Loucy (cell line): ENCODE measurements at regions not wholly inside any gene's neighbourhood (a gene's known extent, or its start where the extent isn't known, plus 50 kb on each side); places are given as distances from the start of the nearest gene placed in this dataset.

ENCODE experiments used
- H2AFZ ChIP-seq: fragments of 200-600 bp; sonication (generic); 2 replicates; pipeline ENCODE4 v1.6.0; 2016; ENCODE audit warnings: antibody characterized with exemption, mild to moderate bottlenecking, low read length, moderate library complexity
- H3F3A ChIP-seq: fragments of 200-600 bp; 2 replicates; pipeline ENCODE4 v1.6.0; 2016; ENCODE audit warnings: antibody characterized with exemption, low read depth, mild to moderate bottlenecking
- H3K27me3 ChIP-seq: fragments of 200-600 bp; sonication (generic); 2 replicates; pipeline ENCODE4 v1.6.1; 2014; ENCODE audit warnings: low read length, mild to moderate bottlenecking; ENCODE audit not compliant: insufficient read depth, poor library complexity, severe bottlenecking
- H3K36me3 ChIP-seq: fragments of 200-600 bp; sonication (generic); 2 replicates; pipeline ENCODE4 v1.6.1; 2016; ENCODE audit warnings: low read length; ENCODE audit not compliant: insufficient read depth
- H3K4me1 ChIP-seq: fragments of 200-600 bp; sonication (generic); 2 replicates; pipeline ENCODE4 v1.5.1; 2014; ENCODE audit warnings: low read length, mild to moderate bottlenecking; ENCODE audit not compliant: insufficient read depth, poor library complexity, severe bottlenecking
- H3K4me2 ChIP-seq: fragments of 200-600 bp; sonication (generic); 2 replicates; pipeline ENCODE4 v1.6.0; 2014; ENCODE audit warnings: antibody characterized with exemption, low read length, low read depth, mild to moderate bottlenecking; ENCODE audit not compliant: poor library complexity, severe bottlenecking
- H3K4me3 ChIP-seq: fragments of 200-600 bp; sonication (generic); 2 replicates; pipeline ENCODE4 v1.5.1; 2014; ENCODE audit warnings: low read length, mild to moderate bottlenecking, mixed read lengths; ENCODE audit not compliant: poor library complexity, severe bottlenecking
- H3K79me2 ChIP-seq: fragments of 200-600 bp; sonication (generic); 2 replicates; pipeline ENCODE4 v1.6.1; 2014; ENCODE audit warnings: low read length; ENCODE audit not compliant: insufficient read depth
- H3K9ac ChIP-seq: fragments of 200-600 bp; sonication (generic); 2 replicates; pipeline ENCODE4 v1.6.0; 2014; ENCODE audit warnings: mild to moderate bottlenecking, low read depth, low read length, moderate library complexity; ENCODE audit not compliant: poor library complexity, severe bottlenecking
- H3K9me2 ChIP-seq: fragments of 200-600 bp; sonication (generic); replicated peaks from 2 replicates; pipeline ENCODE4 v1.6.1; 2016; ENCODE audit warnings: low read depth, low read length, mixed read lengths
- H3K9me3 ChIP-seq: fragments of 200-600 bp; sonication (generic); 2 replicates; pipeline ENCODE4 v1.6.1; 2014; ENCODE audit warnings: mild to moderate bottlenecking, antibody characterized with exemption, low read length, low read depth; ENCODE audit not compliant: insufficient read depth
- H4K20me1 ChIP-seq: fragments of 200-600 bp; sonication (generic); 2 replicates; pipeline ENCODE4 v1.6.0; 2014; ENCODE audit warnings: antibody characterized with exemption, low read length, mild to moderate bottlenecking; ENCODE audit not compliant: insufficient read depth, poor library complexity, severe bottlenecking
- EZH2phosphoT487 ChIP-seq: fragments of 200-600 bp; IDR thresholded peaks from 2 replicates; pipeline ENCODE4 v1.6.1; 2018; ENCODE audit warnings: antibody characterized with exemption, mild to moderate bottlenecking, moderate library complexity, borderline replicate concordance
- TF ChIP-seq, protein P1 (sequence below): fragments of 200-600 bp; sonication (generic); conservative IDR thresholded peaks from 2 replicates; pipeline ENCODE4 v1.5.1; 2014; ENCODE audit warnings: mild to moderate bottlenecking, antibody characterized with exemption, low read length

DNA sequence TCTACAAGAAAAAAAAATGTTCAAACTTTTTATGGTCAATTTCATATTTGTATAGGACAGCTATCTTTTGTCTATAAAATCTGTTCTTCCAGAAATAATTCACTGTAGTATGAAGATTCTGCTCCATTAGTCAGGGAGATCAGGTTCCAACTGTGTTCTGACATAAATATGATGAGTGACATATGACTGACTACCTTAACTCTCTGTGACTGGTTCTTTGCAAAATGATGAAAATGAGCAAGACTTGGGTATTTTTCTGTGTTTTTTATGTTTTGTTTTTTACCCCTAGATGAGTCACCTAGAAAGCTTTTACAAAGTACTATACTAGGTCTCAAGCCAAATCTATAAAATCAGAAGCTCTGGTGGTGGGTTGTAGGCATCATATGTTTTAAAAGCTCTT lies 229.6 kb downstream of the MMUT start:
- Histone ChIP-seq H3K4me3 (no peak overlapping the region), H3K79me2 (no peaks in the 10 kb centered on the region), H3K36me3 (no peaks in the 10 kb centered on the region), H2AFZ (no peak overlapping the region), H3K9me2 (no peaks in the 10 kb centered on the region), H3K27me3 (no peaks in the 10 kb centered on the region), H3K9ac (no peak overlapping the region), H3K4me2 (no peak overlapping the region), H4K20me1 (no peaks in the 10 kb centered on the region), H3K9me3 (peaks cover 8% of the 10 kb centered on the region; the same call in 1 of the 2 replicates), H3F3A (0 out of 2 replicates have a peak, but pooled peaks cover 4% of the 10 kb centered on the region), H3K4me1 (peaks cover 44% of the 10 kb centered on the region)
- TF ChIP-seq, protein P1, sequence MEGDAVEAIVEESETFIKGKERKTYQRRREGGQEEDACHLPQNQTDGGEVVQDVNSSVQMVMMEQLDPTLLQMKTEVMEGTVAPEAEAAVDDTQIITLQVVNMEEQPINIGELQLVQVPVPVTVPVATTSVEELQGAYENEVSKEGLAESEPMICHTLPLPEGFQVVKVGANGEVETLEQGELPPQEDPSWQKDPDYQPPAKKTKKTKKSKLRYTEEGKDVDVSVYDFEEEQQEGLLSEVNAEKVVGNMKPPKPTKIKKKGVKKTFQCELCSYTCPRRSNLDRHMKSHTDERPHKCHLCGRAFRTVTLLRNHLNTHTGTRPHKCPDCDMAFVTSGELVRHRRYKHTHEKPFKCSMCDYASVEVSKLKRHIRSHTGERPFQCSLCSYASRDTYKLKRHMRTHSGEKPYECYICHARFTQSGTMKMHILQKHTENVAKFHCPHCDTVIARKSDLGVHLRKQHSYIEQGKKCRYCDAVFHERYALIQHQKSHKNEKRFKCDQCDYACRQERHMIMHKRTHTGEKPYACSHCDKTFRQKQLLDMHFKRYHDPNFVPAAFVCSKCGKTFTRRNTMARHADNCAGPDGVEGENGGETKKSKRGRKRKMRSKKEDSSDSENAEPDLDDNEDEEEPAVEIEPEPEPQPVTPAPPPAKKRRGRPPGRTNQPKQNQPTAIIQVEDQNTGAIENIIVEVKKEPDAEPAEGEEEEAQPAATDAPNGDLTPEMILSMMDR: no peak
- no peak for TF ChIP-seq EZH2phosphoT487

DNA sequence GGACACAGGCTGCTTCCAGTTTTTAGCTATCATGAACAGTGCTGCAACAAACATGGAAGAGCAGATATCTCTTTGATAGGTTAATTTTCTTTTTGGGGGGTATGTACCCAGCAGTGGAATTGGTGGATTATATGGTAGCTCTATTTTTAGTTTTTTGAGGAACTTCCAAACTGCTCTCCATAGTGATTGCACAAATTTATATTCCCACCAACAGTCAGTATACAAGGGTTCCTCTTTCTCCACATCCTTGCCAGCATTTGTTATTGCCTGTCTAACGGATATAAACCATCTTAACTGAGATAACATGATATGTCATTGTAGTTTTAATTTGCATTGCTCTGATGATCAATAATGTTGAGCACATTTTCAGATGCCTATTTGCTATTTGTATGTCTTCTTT lies 237.6 kb downstream of the MMUT start:
- H3K4me3 ChIP-seq: no peak overlapping the region
- H4K20me1 ChIP-seq: no peaks in the 10 kb centered on the region
- H3K27me3 ChIP-seq: no peaks in the 10 kb centered on the region
- H3K4me2 ChIP-seq: no peak overlapping the region
- TF ChIP-seq, protein P1: no peak
- TF ChIP-seq EZH2phosphoT487: no peak
- H2AFZ ChIP-seq: no peak overlapping the region
- H3K9me2 ChIP-seq: no peaks in the 10 kb centered on the region
- no peaks in the 10 kb centered on the region for H3K79me2 ChIP-seq
- no peak overlapping the region for H3K9ac ChIP-seq
- H3F3A ChIP-seq: no peaks in the 10 kb centered on the region
- H3K4me1 ChIP-seq: no peaks in the 10 kb centered on the region
- no peaks in the 10 kb centered on the region for H3K36me3 ChIP-seq
- H3K9me3 ChIP-seq: peaks cover 5% of the 10 kb centered on the region; the same call in 1 of the 2 replicates

DNA sequence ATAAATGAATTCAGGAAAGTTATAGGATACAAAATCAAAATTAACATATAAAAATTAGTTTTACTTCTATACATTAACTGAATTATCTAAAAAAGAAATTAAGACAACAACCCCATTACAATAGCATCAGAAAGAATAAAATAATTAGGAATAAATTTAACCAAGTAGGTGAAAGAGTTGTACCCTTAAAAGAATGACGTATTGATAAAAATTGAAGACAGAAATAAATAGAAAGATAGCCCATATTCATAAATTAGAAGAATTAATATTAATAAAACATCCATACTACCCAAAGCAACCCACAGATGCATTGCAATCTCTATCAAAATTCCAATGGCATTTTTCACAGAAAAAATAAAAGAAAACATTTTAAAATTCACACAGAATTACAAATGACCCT lies 242.8 kb downstream of the MMUT start:
- Histone ChIP-seq H3K27me3 (no peaks in the 10 kb centered on the region), H3K4me2 (no peak overlapping the region), H2AFZ (no peak overlapping the region), H4K20me1 (no peaks in the 10 kb centered on the region), H3K4me3 (no peak overlapping the region), H3K9me3 (0 out of 2 replicates have a peak, but pooled peaks cover 12% of the 10 kb centered on the region), H3K9ac (no peak overlapping the region), H3K4me1 (no peaks in the 10 kb centered on the region), H3K36me3 (no peaks in the 10 kb centered on the region), H3F3A (no peaks in the 10 kb centered on the region), H3K79me2 (no peaks in the 10 kb centered on the region), H3K9me2 (no peaks in the 10 kb centered on the region)
- no peak for TF ChIP-seq EZH2phosphoT487
- TF ChIP-seq, protein P1: no peak
